ENCODE measurements at regions not wholly inside any gene's neighbourhood (a gene's known extent, or its start where the extent isn't known, plus 50 kb on each side); places are given as distances from the start of the nearest gene placed in this dataset.

DNA sequence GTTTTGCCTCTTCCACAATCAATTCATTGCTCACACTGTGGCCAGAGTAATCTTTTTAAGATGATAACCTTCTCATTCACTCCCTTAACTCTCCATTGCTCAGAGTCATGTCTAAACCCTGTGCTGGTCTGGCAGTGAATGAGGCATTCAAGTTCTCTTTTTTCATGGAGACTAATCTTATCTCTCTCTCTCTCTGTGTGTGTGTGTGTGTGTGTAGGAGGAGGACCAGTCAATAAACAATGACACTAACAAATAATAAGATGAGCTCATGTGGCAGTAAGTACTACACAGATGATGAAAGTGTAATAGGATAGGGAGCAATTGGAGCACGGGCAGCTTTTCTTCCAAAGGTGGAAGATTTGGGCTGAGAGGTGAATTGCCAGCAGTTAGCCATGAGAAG lies 122.0 kb upstream of the B3GALT2 start:
- H3K4me3 ChIP-seq (ENCODE audit: low read depth, low read length), result no peak overlapping the region
- TF ChIP-seq, protein P1, sequence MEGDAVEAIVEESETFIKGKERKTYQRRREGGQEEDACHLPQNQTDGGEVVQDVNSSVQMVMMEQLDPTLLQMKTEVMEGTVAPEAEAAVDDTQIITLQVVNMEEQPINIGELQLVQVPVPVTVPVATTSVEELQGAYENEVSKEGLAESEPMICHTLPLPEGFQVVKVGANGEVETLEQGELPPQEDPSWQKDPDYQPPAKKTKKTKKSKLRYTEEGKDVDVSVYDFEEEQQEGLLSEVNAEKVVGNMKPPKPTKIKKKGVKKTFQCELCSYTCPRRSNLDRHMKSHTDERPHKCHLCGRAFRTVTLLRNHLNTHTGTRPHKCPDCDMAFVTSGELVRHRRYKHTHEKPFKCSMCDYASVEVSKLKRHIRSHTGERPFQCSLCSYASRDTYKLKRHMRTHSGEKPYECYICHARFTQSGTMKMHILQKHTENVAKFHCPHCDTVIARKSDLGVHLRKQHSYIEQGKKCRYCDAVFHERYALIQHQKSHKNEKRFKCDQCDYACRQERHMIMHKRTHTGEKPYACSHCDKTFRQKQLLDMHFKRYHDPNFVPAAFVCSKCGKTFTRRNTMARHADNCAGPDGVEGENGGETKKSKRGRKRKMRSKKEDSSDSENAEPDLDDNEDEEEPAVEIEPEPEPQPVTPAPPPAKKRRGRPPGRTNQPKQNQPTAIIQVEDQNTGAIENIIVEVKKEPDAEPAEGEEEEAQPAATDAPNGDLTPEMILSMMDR (conservative IDR thresholded peaks at IDR 0.05; ENCODE audit: low read depth, low read length), result no peak
- DNase-seq (ENCODE audit: low read depth), result no peak

DNA sequence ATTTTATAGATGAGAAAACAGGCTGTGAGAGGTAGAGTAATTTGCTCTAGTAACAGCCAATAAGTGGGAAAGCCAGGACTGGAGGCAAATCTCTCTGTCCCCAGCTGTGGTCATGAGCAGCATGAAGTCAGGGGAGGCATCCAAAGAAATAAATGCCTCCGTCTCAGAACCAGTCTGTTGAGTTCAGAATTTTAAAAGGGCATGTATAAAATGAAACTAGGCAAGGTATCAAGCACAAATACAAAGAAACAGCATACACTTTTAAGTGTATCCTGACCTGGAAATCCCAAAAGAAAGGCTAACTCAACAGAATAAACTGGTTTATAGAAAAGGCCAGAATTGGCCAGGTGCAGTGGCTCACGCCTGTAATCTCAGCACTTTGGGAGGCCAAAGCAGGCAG lies 120.0 kb upstream of the B3GALT2 start:
- TF ChIP-seq, protein P1 (conservative IDR thresholded peaks at IDR 0.05; ENCODE audit: low read depth, low read length), result no peak
- H3K4me3 ChIP-seq (ENCODE audit: low read depth, low read length), result no peak overlapping the region

More for the DNA sequence above, 120.0 kb upstream of the B3GALT2 start:
- no peak for DNase-seq (ENCODE audit: low read depth)

Data from epithelial cell of proximal tubule (primary cell).